Activated naive CD8-positive, alpha-beta T cell treated with anti-CD3 and anti-CD28 coated beads, Interleukin-2, amount 10 ng/mL, durations not matched to agents 7 days and 5 days (primary cell): ENCODE measurements at regions not wholly inside any gene's neighbourhood (a gene's known extent, or its start where the extent isn't known, plus 50 kb on each side); places are given as distances from the start of the nearest gene placed in this dataset.
"Not testable (repeated sequence)": the region's sequence is repeated elsewhere in the genome, so short reads cannot be mapped to it uniquely, and the experiment has no call there.

ENCODE experiments used
- ATAC-seq: fragments of 150-1000 bp; cut with Tn5 transposase; one replicate; pipeline ENCODE4 v1.10.0; 2021; ENCODE audit warnings: low read depth, moderate library complexity
- POLR2A ChIA-PET: fragments of 350-600 bp; sonication (Branson Sonifier 250); formaldehyde crosslinking; loops from one replicate; lab custom pipeline; 2021; ENCODE audit warnings: antibody characterized with exemption; lab: Charles Lee
- DNase-seq: peaks from one replicate; pipeline ENCODE4 v3.0.0; 2021
- H3K27ac Mint-ChIP-seq: one replicate; pipeline ENCODE4 v1.8.0; 2022; ENCODE audit warnings: mild to moderate bottlenecking, mixed read lengths
- H3K27me3 Mint-ChIP-seq: one replicate; pipeline ENCODE4 v1.8.0; 2022; ENCODE audit warnings: mild to moderate bottlenecking, moderate library complexity, mixed read lengths
- H3K36me3 Mint-ChIP-seq: one replicate; pipeline ENCODE4 v1.8.0; 2021; ENCODE audit warnings: mild to moderate bottlenecking, mixed read lengths
- H3K4me1 Mint-ChIP-seq: one replicate; pipeline ENCODE4 v1.8.0; 2021; ENCODE audit warnings: mixed read lengths
- H3K4me3 Mint-ChIP-seq: one replicate; pipeline ENCODE4 v1.8.0; 2022; ENCODE audit warnings: mild to moderate bottlenecking, moderate library complexity, mixed read lengths
- H3K9me3 Mint-ChIP-seq: one replicate; pipeline ENCODE4 v1.8.0; 2021; ENCODE audit warnings: mixed read lengths

DNA sequence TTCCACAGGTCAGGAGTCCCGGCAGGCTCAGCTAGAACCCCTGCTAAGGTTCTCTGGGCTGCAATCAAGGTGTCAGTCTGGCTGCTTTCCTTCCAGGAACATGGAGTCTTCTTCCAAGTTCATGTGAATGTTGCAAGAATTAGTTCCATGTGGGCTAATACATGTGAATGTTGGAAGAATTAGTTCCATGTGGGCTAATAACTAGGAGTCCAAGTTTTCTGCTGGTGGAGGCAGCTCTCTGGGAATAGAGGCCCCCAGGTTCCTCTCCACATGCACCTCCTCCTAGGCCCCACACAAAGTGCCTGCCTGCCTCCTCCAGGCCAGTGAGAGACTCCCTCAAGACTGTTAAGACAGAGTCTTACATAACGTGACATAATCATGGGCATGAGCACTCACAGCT is 140.8 kb upstream of the SLC35G4 start:
- Mint-ChIP-seq H3K9me3 (no peaks in the 10 kb centered on the region), H3K27ac (no peak overlapping the region), H3K27me3 (peaks cover 2% of the 10 kb centered on the region), H3K4me3 (no peak overlapping the region), H3K4me1 (no peaks in the 10 kb centered on the region), H3K36me3 (no peaks in the 10 kb centered on the region)
- POLR2A ChIA-PET = no interaction called here
- ATAC-seq (no peak), DNase-seq (no peak)

DNA sequence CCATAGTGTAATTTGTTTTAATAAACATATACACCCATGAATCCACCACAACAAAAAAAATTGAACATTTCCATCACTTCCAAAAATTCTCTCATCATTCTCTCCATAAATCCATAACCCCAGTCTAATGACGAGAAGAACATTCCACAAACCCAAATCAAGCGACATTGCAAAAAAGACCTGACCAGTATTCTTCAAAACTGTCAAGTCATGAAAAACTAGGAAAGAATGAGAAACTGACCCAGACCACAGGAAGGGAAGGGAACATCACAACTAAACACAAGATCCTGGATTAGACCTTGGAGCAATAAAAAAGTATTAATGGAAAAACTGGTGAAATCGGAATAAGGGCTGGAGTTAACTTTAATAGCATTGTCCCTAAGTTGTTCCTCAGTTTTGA is 141.3 kb upstream of the SLC35G4 start:
- DNase-seq = no peak
- Mint-ChIP-seq H3K4me1 (no peaks in the 10 kb centered on the region), H3K36me3 (no peaks in the 10 kb centered on the region), H3K27ac (no peak overlapping the region), H3K9me3 (no peaks in the 10 kb centered on the region), H3K4me3 (no peak overlapping the region), H3K27me3 (peaks cover 2% of the 10 kb centered on the region)
- ATAC-seq = no peak
- POLR2A ChIA-PET = no interaction called here

DNA sequence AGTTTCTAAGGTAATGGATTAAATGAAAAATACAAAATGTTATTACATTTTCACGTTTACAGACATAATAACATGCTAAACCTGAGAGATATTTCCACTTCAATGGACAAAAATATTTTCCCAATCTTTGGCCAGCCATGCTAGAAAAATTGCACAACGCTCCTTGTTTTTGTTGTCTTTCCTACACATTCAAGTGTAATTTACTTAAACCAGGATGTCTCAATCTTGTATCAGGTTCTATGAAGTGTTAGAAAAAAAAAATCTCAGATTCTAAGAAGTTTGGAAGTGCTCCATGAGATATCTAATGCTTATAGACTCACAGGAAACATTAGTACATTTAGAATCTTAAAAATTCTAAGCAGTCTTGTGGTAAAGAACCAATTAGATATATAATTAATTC is 141.8 kb upstream of the SLC35G4 start:
- Mint-ChIP-seq H3K9me3 (no peaks in the 10 kb centered on the region), H3K27me3 (peaks cover 2% of the 10 kb centered on the region), H3K36me3 (no peaks in the 10 kb centered on the region), H3K4me1 (no peaks in the 10 kb centered on the region), H3K27ac (no peak overlapping the region), H3K4me3 (no peak overlapping the region)
- POLR2A ChIA-PET = no interaction called here
- no peak for DNase-seq
- no peak for ATAC-seq

DNA sequence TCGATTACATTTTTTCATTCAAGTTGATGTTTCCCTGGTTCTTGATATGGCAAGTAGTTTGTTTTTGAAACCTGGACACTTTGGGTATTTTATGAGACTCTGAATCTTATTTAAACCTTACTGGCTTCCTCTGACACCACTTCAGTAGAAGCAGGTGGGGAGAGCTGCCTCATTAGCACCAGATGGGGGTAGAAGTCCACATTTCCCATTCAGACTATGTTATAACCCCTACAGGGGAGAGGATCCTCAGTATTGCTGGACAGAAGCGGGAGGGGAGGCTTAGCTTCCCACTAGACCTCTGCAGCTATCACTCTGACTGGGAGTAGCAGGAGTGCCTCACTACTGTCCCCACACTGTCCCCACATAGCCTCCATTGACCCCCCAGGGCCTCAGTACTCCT is 145.3 kb upstream of the SLC35G4 start:
- POLR2A ChIA-PET = no interaction called here
- DNase-seq (no peak), ATAC-seq (no peak)
- Mint-ChIP-seq H3K27ac (no peak overlapping the region), H3K4me1 (no peaks in the 10 kb centered on the region), H3K9me3 (no peaks in the 10 kb centered on the region), H3K36me3 (no peaks in the 10 kb centered on the region), H3K27me3 (no peaks in the 10 kb centered on the region), H3K4me3 (no peak overlapping the region)

DNA sequence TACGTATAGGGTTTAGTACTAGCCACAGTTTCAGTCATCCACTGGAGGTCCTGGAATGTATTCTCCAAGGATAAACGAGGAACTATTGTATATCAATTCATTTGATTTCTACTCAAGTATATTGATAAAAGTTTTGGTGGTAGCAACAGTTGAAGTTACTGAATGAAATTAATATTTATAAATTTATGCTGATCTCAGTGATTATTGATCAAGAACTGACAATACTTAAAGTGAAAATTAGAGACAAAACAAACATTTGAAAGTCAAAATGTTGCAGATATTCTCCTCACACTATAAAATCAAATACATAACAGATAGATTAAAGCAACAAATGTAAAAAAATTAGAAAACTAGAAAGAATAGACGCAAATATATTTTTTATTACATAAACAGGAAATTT is 150.9 kb upstream of the SLC35G4 start:
- Mint-ChIP-seq H3K4me3 (no peak overlapping the region), H3K36me3 (no peaks in the 10 kb centered on the region), H3K9me3 (no peaks in the 10 kb centered on the region), H3K27ac (no peak overlapping the region), H3K27me3 (peaks cover 2% of the 10 kb centered on the region), H3K4me1 (no peaks in the 10 kb centered on the region)
- POLR2A ChIA-PET = no interaction called here
- no peak for DNase-seq
- no peak for ATAC-seq

DNA sequence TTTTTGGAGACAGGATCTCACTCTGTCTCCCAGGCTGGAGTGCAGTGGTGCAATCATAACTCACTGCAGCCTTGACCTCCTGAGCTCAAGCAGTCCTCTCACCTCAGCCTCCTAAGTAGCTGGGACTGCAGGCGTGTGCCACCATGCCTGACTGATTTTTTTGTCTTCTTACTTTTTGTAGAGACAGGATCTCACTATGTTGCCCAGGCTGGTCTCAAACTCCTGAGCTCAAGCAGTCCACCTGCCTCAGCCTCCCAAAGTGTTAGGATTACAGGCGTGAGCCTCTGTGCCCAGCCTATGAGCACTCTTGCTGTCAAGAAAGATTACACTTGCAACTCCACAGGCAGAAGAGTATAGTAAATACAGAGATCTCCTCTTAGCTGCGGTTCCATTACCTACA is 151.5 kb upstream of the SLC35G4 start:
- H3K27me3 Mint-ChIP-seq, POLR2A ChIA-PET: not testable (repeated sequence)

DNA sequence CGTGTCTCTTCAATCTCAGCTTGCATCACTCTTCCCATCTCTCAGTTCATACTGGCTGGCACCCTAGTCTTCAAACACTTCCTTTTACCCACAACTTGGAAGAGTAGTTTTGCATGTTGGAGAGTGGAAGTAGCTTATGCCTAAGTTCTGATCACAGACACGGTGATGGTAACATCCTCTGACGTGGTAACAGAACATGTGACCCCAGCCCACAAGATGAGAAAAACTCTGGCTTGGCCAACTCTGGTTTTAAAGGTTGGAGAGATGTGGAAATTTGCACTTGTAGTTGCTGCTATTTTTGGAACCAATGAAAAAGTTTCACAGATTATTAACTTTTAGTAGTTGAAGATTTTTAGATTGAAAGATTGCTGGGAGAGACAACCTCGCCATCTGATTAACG is 155.4 kb upstream of the SLC35G4 start:
- H3K36me3 Mint-ChIP-seq = no peaks in the 10 kb centered on the region
- ATAC-seq (no peak), DNase-seq (no peak)
- peaks cover 2% of the 10 kb centered on the region for H3K27me3 Mint-ChIP-seq
- H3K4me1 Mint-ChIP-seq = no peaks in the 10 kb centered on the region
- POLR2A ChIA-PET = no interaction called here
- no peak overlapping the region for H3K27ac Mint-ChIP-seq
- no peaks in the 10 kb centered on the region for H3K9me3 Mint-ChIP-seq
- no peak overlapping the region for H3K4me3 Mint-ChIP-seq

More for the DNA sequence above, 151.5 kb upstream of the SLC35G4 start:
- not testable (repeated sequence) for H3K4me3 Mint-ChIP-seq, H3K27ac Mint-ChIP-seq, H3K4me1 Mint-ChIP-seq, DNase-seq, ATAC-seq, H3K9me3 Mint-ChIP-seq, H3K36me3 Mint-ChIP-seq

DNA sequence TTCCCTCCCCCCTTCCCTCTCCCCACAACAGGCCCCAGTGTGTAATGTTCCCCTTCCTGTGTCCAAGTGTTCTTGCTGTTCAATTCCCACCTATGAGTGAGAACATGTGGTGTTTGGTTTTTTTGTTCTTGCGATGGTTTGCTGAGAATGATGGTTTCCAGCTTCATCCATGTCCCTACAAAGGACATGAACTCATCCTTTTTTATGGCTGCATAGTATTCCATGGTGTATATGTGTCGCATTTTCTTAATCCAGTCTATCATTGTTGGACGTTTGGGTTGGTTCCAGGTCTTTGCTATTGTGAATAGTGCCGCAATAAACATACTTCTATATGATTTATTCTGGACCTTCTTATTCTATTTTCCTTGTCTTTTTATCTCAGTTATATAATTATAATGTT is 165.2 kb upstream of the SLC35G4 start:
- POLR2A ChIA-PET, H3K27ac Mint-ChIP-seq: not testable (repeated sequence)

DNA sequence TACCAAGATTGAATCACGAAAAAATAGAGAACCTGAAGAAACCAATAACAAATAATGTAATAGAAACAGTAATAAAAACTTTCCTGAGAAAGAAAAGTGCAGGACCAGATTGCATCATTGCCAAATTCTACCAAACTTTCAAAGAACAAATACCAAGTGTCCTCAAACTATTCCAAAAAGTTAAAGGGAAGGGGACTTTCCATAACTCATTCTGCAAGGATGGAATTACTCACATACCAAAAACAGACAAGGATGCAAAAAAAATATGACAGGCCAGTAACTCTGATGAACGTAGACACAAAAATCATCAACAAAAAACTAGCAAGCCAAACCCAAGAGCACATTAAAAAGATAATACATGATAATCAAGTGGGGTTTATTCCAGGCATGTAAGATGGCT is 172.3 kb upstream of the SLC35G4 start:
- Mint-ChIP-seq H3K9me3 (peaks cover 1% of the 10 kb centered on the region), H3K27me3 (peaks cover 2% of the 10 kb centered on the region), H3K36me3 (no peaks in the 10 kb centered on the region), H3K4me1 (no peaks in the 10 kb centered on the region), H3K27ac (no peak overlapping the region), H3K4me3 (no peak overlapping the region)
- no peak for DNase-seq
- no peak for ATAC-seq
- POLR2A ChIA-PET = no interaction called here

More for the DNA sequence above, 165.2 kb upstream of the SLC35G4 start:
- not testable (repeated sequence) for H3K9me3 Mint-ChIP-seq, H3K4me1 Mint-ChIP-seq, DNase-seq, H3K27me3 Mint-ChIP-seq, H3K36me3 Mint-ChIP-seq, H3K4me3 Mint-ChIP-seq, ATAC-seq

DNA sequence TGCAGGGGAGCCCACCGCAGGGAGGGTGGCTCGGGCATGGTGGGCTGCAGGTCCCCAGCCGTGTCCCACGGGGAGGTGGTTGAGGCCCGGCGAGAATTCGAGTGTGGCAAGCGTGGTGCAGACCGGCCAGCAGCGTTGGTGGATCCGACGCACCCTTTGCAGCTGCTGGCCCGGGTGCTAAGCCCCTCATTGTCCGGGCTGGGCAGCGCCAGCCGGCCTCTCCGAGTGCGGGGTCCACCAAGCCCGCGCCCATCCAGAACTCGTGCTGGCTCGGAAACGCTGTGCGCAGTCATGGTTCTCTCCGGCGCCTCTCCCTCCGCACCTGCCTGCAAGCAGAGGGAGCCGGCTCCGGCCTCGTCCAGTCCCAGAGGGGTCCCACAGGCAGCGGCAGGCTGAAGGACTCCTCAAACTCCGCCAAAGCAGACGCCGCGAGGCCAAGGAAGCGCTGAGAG is 177.0 kb upstream of the SLC35G4 start:
- ATAC-seq (no peak), DNase-seq (no peak)
- POLR2A ChIA-PET = no interaction called here
- no peak overlapping the region for H3K27ac Mint-ChIP-seq
- H3K4me3 Mint-ChIP-seq = no peak overlapping the region
- H3K4me1 Mint-ChIP-seq = no peaks in the 10 kb centered on the region
- no peaks in the 10 kb centered on the region for H3K9me3 Mint-ChIP-seq
- H3K27me3 Mint-ChIP-seq = peaks cover 2% of the 10 kb centered on the region
- no peaks in the 10 kb centered on the region for H3K36me3 Mint-ChIP-seq

DNA sequence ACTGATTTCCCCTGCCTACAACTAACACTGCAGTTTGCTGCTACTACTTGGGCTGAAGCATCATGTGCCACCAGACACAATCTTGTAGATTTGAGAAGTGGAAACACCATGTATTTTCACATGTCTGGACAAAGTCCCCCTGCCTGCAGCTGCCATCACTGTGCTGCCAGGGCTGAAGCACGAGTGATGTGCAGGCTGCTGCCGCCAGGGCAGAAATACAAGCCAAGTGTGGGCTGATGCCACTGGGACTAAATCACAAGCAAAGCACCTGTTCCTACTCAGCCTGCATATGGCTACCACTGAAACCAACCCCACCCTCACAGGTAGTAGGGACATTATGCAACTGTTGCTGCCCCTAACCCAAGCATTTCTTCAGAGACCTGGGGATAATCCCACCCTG is 179.5 kb upstream of the SLC35G4 start:
- H3K27ac Mint-ChIP-seq = no peak overlapping the region
- no peak overlapping the region for H3K4me3 Mint-ChIP-seq
- no peaks in the 10 kb centered on the region for H3K27me3 Mint-ChIP-seq

DNA sequence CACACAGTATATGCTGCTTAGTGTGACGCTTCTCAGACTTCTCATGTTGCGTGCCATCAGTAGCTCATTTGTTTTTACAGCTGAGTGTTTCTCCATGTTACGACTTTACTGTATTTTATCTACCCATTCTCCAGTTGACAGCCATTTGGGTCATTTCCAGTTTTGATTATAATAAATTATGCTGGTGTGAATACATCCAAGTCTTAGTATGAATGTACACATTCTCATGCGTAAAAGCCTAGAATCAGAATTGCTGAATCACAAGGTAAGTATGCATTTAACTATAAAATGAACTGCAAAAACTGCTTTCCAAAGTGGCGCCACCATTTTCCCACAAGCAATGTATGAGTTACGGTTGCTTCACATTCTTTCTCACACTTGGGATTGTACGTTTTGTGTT is 184.2 kb upstream of the SLC35G4 start:
- Mint-ChIP-seq H3K4me1 (no peaks in the 10 kb centered on the region), H3K27ac (no peak overlapping the region), H3K9me3 (peaks cover 1% of the 10 kb centered on the region), H3K27me3 (no peaks in the 10 kb centered on the region), H3K36me3 (no peaks in the 10 kb centered on the region), H3K4me3 (no peak overlapping the region)
- ATAC-seq (no peak), DNase-seq (no peak)
- POLR2A ChIA-PET = no interaction called here

More for the DNA sequence above, 179.5 kb upstream of the SLC35G4 start:
- DNase-seq (no peak), ATAC-seq (no peak)
- POLR2A ChIA-PET = no interaction called here
- no peaks in the 10 kb centered on the region for H3K36me3 Mint-ChIP-seq
- H3K4me1 Mint-ChIP-seq = no peaks in the 10 kb centered on the region
- no peaks in the 10 kb centered on the region for H3K9me3 Mint-ChIP-seq

DNA sequence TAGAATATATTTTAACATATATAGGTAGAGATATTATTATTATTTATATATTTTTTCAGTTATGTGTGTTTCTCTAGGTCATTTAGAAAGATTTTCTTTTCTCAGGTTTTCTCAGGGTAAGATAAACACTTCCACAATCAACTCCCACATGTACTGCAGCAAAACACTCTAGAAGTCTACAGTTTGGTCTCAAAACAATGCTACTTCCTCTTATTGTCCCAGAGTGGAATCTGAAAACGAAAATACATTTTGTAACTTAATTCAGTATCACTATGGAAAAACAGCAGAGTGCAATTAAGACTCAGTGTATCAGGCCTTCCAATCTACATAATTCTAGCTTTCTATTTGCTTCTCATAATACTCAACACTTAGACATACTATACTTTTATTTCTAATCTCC is 190.1 kb upstream of the SLC35G4 start:
- Mint-ChIP-seq H3K4me3 (no peak overlapping the region), H3K27ac (no peak overlapping the region), H3K27me3 (no peaks in the 10 kb centered on the region), H3K9me3 (peaks cover 1% of the 10 kb centered on the region), H3K36me3 (no peaks in the 10 kb centered on the region), H3K4me1 (no peaks in the 10 kb centered on the region)
- ATAC-seq = no peak
- no peak for DNase-seq
- POLR2A ChIA-PET = no interaction called here

DNA sequence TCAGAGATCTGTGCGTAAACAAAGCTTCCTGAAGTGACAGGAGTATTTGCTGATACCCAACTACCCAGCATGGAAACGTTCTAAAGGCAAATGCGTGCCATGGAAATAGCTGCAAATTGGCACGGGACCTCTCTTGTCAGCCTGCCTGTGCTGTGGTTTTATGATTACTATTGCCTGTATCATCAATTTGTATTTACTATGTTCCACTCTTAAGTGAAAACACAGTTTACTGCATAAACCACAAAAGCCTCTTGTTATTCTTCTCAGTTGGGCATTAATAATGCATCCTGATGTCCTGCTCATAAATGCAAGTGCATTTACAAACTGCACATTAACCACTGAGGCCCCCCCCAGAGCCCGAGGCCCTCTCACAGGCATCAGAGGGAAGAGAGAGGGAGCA is 196.6 kb upstream of the SLC35G4 start:
- no peaks in the 10 kb centered on the region for H3K36me3 Mint-ChIP-seq
- no peaks in the 10 kb centered on the region for H3K4me1 Mint-ChIP-seq
- no peaks in the 10 kb centered on the region for H3K27me3 Mint-ChIP-seq
- H3K9me3 Mint-ChIP-seq = no peaks in the 10 kb centered on the region
- no peak overlapping the region for H3K4me3 Mint-ChIP-seq
- H3K27ac Mint-ChIP-seq = no peak overlapping the region
- no peak for DNase-seq
- POLR2A ChIA-PET = no interaction called here
- ATAC-seq = no peak

DNA sequence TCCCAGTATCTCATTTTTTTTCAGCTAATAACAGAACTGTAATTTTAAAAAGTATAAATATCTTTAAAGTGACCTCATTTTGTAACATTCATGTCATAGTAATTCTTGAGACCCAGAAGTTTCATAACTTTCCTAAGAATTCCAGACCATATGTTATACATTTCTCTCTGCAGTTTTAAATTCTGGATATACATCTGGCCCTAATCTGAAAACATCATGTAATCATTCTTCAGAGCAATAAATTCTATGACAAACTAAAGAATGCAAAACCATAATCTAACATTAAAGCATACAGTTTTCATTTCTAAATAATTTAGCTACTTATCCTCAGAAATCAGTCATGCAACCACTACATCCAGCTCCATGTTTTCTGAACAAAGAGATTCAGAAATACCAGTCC is 198.3 kb upstream of the SLC35G4 start:
- Mint-ChIP-seq H3K27ac (no peak overlapping the region), H3K4me1 (no peaks in the 10 kb centered on the region), H3K4me3 (no peak overlapping the region), H3K27me3 (no peaks in the 10 kb centered on the region), H3K36me3 (no peaks in the 10 kb centered on the region), H3K9me3 (no peaks in the 10 kb centered on the region)
- no peak for ATAC-seq
- no peak for DNase-seq
- POLR2A ChIA-PET = no interaction called here
